Loucy (cell line): ENCODE measurements at regions not wholly inside any gene's neighbourhood (a gene's known extent, or its start where the extent isn't known, plus 50 kb on each side); places are given as distances from the start of the nearest gene placed in this dataset.

Experiments
- H2AFZ ChIP-seq: fragments of 200-600 bp; sonication (generic); 2 replicates; pipeline ENCODE4 v1.6.0; 2016; ENCODE audit warnings: antibody characterized with exemption, mild to moderate bottlenecking, low read length, moderate library complexity
- H3F3A ChIP-seq: fragments of 200-600 bp; 2 replicates; pipeline ENCODE4 v1.6.0; 2016; ENCODE audit warnings: antibody characterized with exemption, low read depth, mild to moderate bottlenecking
- H3K27me3 ChIP-seq: fragments of 200-600 bp; sonication (generic); 2 replicates; pipeline ENCODE4 v1.6.1; 2014; ENCODE audit warnings: low read length, mild to moderate bottlenecking; ENCODE audit not compliant: insufficient read depth, poor library complexity, severe bottlenecking
- H3K36me3 ChIP-seq: fragments of 200-600 bp; sonication (generic); 2 replicates; pipeline ENCODE4 v1.6.1; 2016; ENCODE audit warnings: low read length; ENCODE audit not compliant: insufficient read depth
- H3K4me1 ChIP-seq: fragments of 200-600 bp; sonication (generic); 2 replicates; pipeline ENCODE4 v1.5.1; 2014; ENCODE audit warnings: low read length, mild to moderate bottlenecking; ENCODE audit not compliant: insufficient read depth, poor library complexity, severe bottlenecking
- H3K4me2 ChIP-seq: fragments of 200-600 bp; sonication (generic); 2 replicates; pipeline ENCODE4 v1.6.0; 2014; ENCODE audit warnings: antibody characterized with exemption, low read length, low read depth, mild to moderate bottlenecking; ENCODE audit not compliant: poor library complexity, severe bottlenecking
- H3K4me3 ChIP-seq: fragments of 200-600 bp; sonication (generic); 2 replicates; pipeline ENCODE4 v1.5.1; 2014; ENCODE audit warnings: low read length, mild to moderate bottlenecking, mixed read lengths; ENCODE audit not compliant: poor library complexity, severe bottlenecking
- H3K79me2 ChIP-seq: fragments of 200-600 bp; sonication (generic); 2 replicates; pipeline ENCODE4 v1.6.1; 2014; ENCODE audit warnings: low read length; ENCODE audit not compliant: insufficient read depth
- H3K9ac ChIP-seq: fragments of 200-600 bp; sonication (generic); 2 replicates; pipeline ENCODE4 v1.6.0; 2014; ENCODE audit warnings: mild to moderate bottlenecking, low read depth, low read length, moderate library complexity; ENCODE audit not compliant: poor library complexity, severe bottlenecking
- H3K9me2 ChIP-seq: fragments of 200-600 bp; sonication (generic); replicated peaks from 2 replicates; pipeline ENCODE4 v1.6.1; 2016; ENCODE audit warnings: low read depth, low read length, mixed read lengths
- H3K9me3 ChIP-seq: fragments of 200-600 bp; sonication (generic); 2 replicates; pipeline ENCODE4 v1.6.1; 2014; ENCODE audit warnings: mild to moderate bottlenecking, antibody characterized with exemption, low read length, low read depth; ENCODE audit not compliant: insufficient read depth
- H4K20me1 ChIP-seq: fragments of 200-600 bp; sonication (generic); 2 replicates; pipeline ENCODE4 v1.6.0; 2014; ENCODE audit warnings: antibody characterized with exemption, low read length, mild to moderate bottlenecking; ENCODE audit not compliant: insufficient read depth, poor library complexity, severe bottlenecking
- CTCF ChIP-seq: fragments of 200-600 bp; sonication (generic); conservative IDR thresholded peaks from 2 replicates; pipeline ENCODE4 v1.5.1; 2014; ENCODE audit warnings: mild to moderate bottlenecking, antibody characterized with exemption, low read length
- EZH2phosphoT487 ChIP-seq: fragments of 200-600 bp; IDR thresholded peaks from 2 replicates; pipeline ENCODE4 v1.6.1; 2018; ENCODE audit warnings: antibody characterized with exemption, mild to moderate bottlenecking, moderate library complexity, borderline replicate concordance

- Histone ChIP-seq H3K9ac (no peak overlapping the region), H4K20me1 (no peaks in the 10 kb centered on the region), H3K4me1 (no peaks in the 10 kb centered on the region), H3K79me2 (no peaks in the 10 kb centered on the region), H2AFZ (no peak overlapping the region), H3K9me2 (no peaks in the 10 kb centered on the region), H3K9me3 (no peaks in the 10 kb centered on the region), H3K4me2 (no peak overlapping the region), H3K36me3 (no peaks in the 10 kb centered on the region), H3F3A (no peaks in the 10 kb centered on the region), H3K27me3 (no peaks in the 10 kb centered on the region), H3K4me3 (no peak overlapping the region)
- TF ChIP-seq CTCF (no peak), EZH2phosphoT487 (no peak)
Observed at GRCh38 chr11:115874843-115875242, 370.6 kb upstream of the CADM1 start.

GRCh38 chr11:115873813-115874212, 369.6 kb upstream of the CADM1 start:
- Histone ChIP-seq H4K20me1 (no peaks in the 10 kb centered on the region), H3K4me3 (no peak overlapping the region), H3K4me1 (no peaks in the 10 kb centered on the region), H3K9me3 (no peaks in the 10 kb centered on the region), H3K27me3 (no peaks in the 10 kb centered on the region), H3K4me2 (no peak overlapping the region), H3F3A (no peaks in the 10 kb centered on the region), H3K9ac (no peak overlapping the region), H2AFZ (no peak overlapping the region), H3K9me2 (no peaks in the 10 kb centered on the region), H3K36me3 (no peaks in the 10 kb centered on the region), H3K79me2 (no peaks in the 10 kb centered on the region)
- TF ChIP-seq CTCF (no peak), EZH2phosphoT487 (no peak)

GRCh38 chr11:115872416-115872815, 368.2 kb upstream of the CADM1 start:
- H4K20me1 ChIP-seq: no peaks in the 10 kb centered on the region
- H3K9me2 ChIP-seq: no peaks in the 10 kb centered on the region
- H3K9me3 ChIP-seq: no peaks in the 10 kb centered on the region
- no peaks in the 10 kb centered on the region for H3K4me1 ChIP-seq
- no peak overlapping the region for H3K4me3 ChIP-seq
- H3K9ac ChIP-seq: no peak overlapping the region
- no peaks in the 10 kb centered on the region for H3K27me3 ChIP-seq
- no peaks in the 10 kb centered on the region for H3F3A ChIP-seq
- H2AFZ ChIP-seq: no peak overlapping the region
- no peak overlapping the region for H3K4me2 ChIP-seq
- no peak for TF ChIP-seq CTCF
- no peak for TF ChIP-seq EZH2phosphoT487
- no peaks in the 10 kb centered on the region for H3K79me2 ChIP-seq
- no peaks in the 10 kb centered on the region for H3K36me3 ChIP-seq
